H9 (cell line): ENCODE measurements at regions not wholly inside any gene's neighbourhood (a gene's known extent, or its start where the extent isn't known, plus 50 kb on each side); places are given as distances from the start of the nearest gene placed in this dataset.
"Not testable (repeated sequence)": the region's sequence is repeated elsewhere in the genome, so short reads cannot be mapped to it uniquely, and the experiment has no call there.

Source experiments
- DNase-seq: peaks from one replicate; pipeline ENCODE4 v3.0.0-alpha.2; 2017
- H2AFZ ChIP-seq: one replicate; pipeline ENCODE4 v1.6.1; 2013; ENCODE audit warnings: mild to moderate bottlenecking, low read length, control low read depth, moderate library complexity
- H2AK5ac ChIP-seq: 2 replicates; pipeline ENCODE4 v1.6.1; 2013; ENCODE audit warnings: low read length, control low read depth, mixed read lengths; ENCODE audit not compliant: insufficient read length
- H2BK120ac ChIP-seq: one replicate; pipeline ENCODE4 v1.6.1; 2013; ENCODE audit warnings: low read depth, mild to moderate bottlenecking, low read length, control low read depth, inconsistent platforms; ENCODE audit not compliant: poor library complexity, severe bottlenecking
- H2BK12ac ChIP-seq: 2 replicates; pipeline ENCODE4 v1.6.1; 2013; ENCODE audit warnings: low read length, control low read depth, mixed read lengths, low read depth; ENCODE audit not compliant: insufficient read length
- H2BK15ac ChIP-seq: 2 replicates; pipeline ENCODE4 v1.6.1; 2013; ENCODE audit warnings: low read depth, low read length, control low read depth
- H2BK20ac ChIP-seq: one replicate; pipeline ENCODE4 v1.6.1; 2013; ENCODE audit warnings: low read depth, mild to moderate bottlenecking, low read length, control low read depth, inconsistent platforms; ENCODE audit not compliant: poor library complexity, severe bottlenecking
- H2BK5ac ChIP-seq: 2 replicates; pipeline ENCODE4 v1.6.1; 2013; ENCODE audit warnings: low read length, control low read depth, mixed read lengths; ENCODE audit not compliant: insufficient read length
- H3K14ac ChIP-seq: 2 replicates; pipeline ENCODE4 v1.6.1; 2013; ENCODE audit warnings: low read length, control low read depth; ENCODE audit not compliant: insufficient read depth
- H3K18ac ChIP-seq: 2 replicates; pipeline ENCODE4 v1.6.1; 2013; ENCODE audit warnings: low read depth, mild to moderate bottlenecking, mixed read lengths, low read length, control low read depth; ENCODE audit not compliant: insufficient read length
- H3K23ac ChIP-seq: 2 replicates; pipeline ENCODE4 v1.6.1; 2013; ENCODE audit warnings: low read length, control low read depth, mixed read lengths, low read depth; ENCODE audit not compliant: insufficient read length
- H3K23me2 ChIP-seq: 2 replicates; pipeline ENCODE4 v1.6.1; 2013; ENCODE audit warnings: low read depth, mild to moderate bottlenecking, mixed read lengths, low read length, control low read depth; ENCODE audit not compliant: insufficient read length, poor library complexity, severe bottlenecking
- H3K27ac ChIP-seq: 2 replicates; pipeline ENCODE4 v1.5.1; 2013; ENCODE audit warnings: low read length, control low read depth, mixed read lengths, low read depth; ENCODE audit not compliant: insufficient read length
- H3K27me3 ChIP-seq: 2 replicates; pipeline ENCODE4 v1.6.1; 2013; ENCODE audit warnings: low read length, control low read depth, inconsistent platforms; ENCODE audit not compliant: insufficient read depth
- H3K4ac ChIP-seq: 2 replicates; pipeline ENCODE4 v1.6.1; 2013; ENCODE audit warnings: low read depth, mild to moderate bottlenecking, control low read depth, inconsistent platforms, low read length, moderate library complexity
- H3K4me1 ChIP-seq: 2 replicates; pipeline ENCODE4 v1.6.1; 2013; ENCODE audit warnings: low read length, control low read depth, inconsistent platforms; ENCODE audit not compliant: insufficient read depth
- H3K4me2 ChIP-seq: 2 replicates; pipeline ENCODE4 v1.6.1; 2013; ENCODE audit warnings: low read length, control low read depth, mixed read lengths; ENCODE audit not compliant: insufficient read length, insufficient read depth
- H3K56ac ChIP-seq: 2 replicates; pipeline ENCODE4 v1.6.1; 2013; ENCODE audit warnings: low read depth, mild to moderate bottlenecking, mixed read lengths, low read length, control low read depth; ENCODE audit not compliant: insufficient read length
- H3K79me1 ChIP-seq: 2 replicates; pipeline ENCODE4 v1.6.1; 2013; ENCODE audit warnings: low read depth, mild to moderate bottlenecking, moderate library complexity, low read length, control low read depth, inconsistent platforms; ENCODE audit not compliant: insufficient read depth, poor library complexity, severe bottlenecking
- H3K79me2 ChIP-seq: 2 replicates; pipeline ENCODE4 v1.6.1; 2013; ENCODE audit warnings: low read length, control low read depth, inconsistent platforms; ENCODE audit not compliant: insufficient read depth
- H3K9ac ChIP-seq: 2 replicates; pipeline ENCODE4 v1.6.1; 2013; ENCODE audit warnings: low read length, control low read depth, mixed read lengths; ENCODE audit not compliant: insufficient read length; ENCODE audit errors: extremely low read depth
- H3K9me3 ChIP-seq: one replicate; pipeline ENCODE4 v1.6.1; 2013; ENCODE audit warnings: low read depth, low read length, inconsistent platforms; ENCODE audit not compliant: control insufficient read depth
- H3T11ph ChIP-seq: one replicate; pipeline ENCODE4 v1.6.1; 2013; ENCODE audit warnings: mild to moderate bottlenecking, low read length, control low read depth, inconsistent platforms
- H4K20me1 ChIP-seq: one replicate; pipeline ENCODE4 v1.6.1; 2013; ENCODE audit not compliant: control insufficient read depth, insufficient read length, insufficient read depth
- H4K5ac ChIP-seq: 2 replicates; pipeline ENCODE4 v1.6.1; 2013; ENCODE audit warnings: low read depth, mild to moderate bottlenecking, mixed read lengths, low read length, control low read depth; ENCODE audit not compliant: insufficient read length
- H4K8ac ChIP-seq: replicated peaks from 2 replicates; pipeline ENCODE4 v1.6.1; 2013; ENCODE audit warnings: low read length, control low read depth, mixed read lengths, low read depth; ENCODE audit not compliant: insufficient read length
- H4K91ac ChIP-seq: 2 replicates; pipeline ENCODE4 v1.6.1; 2013; ENCODE audit warnings: low read depth, mild to moderate bottlenecking, moderate library complexity, mixed read lengths, low read length, control low read depth; ENCODE audit not compliant: insufficient read length
- H3K27ac Mint-ChIP-seq, 3 experiments: 2 replicates in 2 of 3; 3 replicates in 1 of 3; pipeline ENCODE4 v1.8.0; 2020 to 2021; ENCODE audit warnings: mixed read lengths in 3 of 3, mild to moderate bottlenecking in 1 of 3, moderate library complexity in 1 of 3
- H3K27me3 Mint-ChIP-seq: 2 replicates; pipeline ENCODE4 v1.8.0; 2021; ENCODE audit warnings: low read depth, mild to moderate bottlenecking, moderate library complexity, mixed read lengths
- H3K36me3 Mint-ChIP-seq, 3 experiments: 2 replicates in 2 of 3; 3 replicates in 1 of 3; pipeline ENCODE4 v1.8.0; 2020 to 2021; ENCODE audit warnings: low read depth in 3 of 3, mixed read lengths in 3 of 3; ENCODE audit not compliant: insufficient read depth in 1 of 3
- H3K4me1 Mint-ChIP-seq, 2 experiments: 2 replicates each; pipeline ENCODE4 v1.8.0; 2020; ENCODE audit warnings: mixed read lengths in 2 of 2
- H3K4me3 Mint-ChIP-seq, 2 experiments: 2 replicates in 1 of 2; 3 replicates in 1 of 2; pipeline ENCODE4 v1.8.0; 2020 to 2021; ENCODE audit warnings: mild to moderate bottlenecking in 2 of 2, mixed read lengths in 2 of 2, moderate library complexity in 1 of 2
- H3K9me3 Mint-ChIP-seq, 2 experiments: 2 replicates in 1 of 2; 3 replicates in 1 of 2; pipeline ENCODE4 v1.8.0; 2020; ENCODE audit warnings: mild to moderate bottlenecking in 2 of 2, mixed read lengths in 2 of 2, moderate library complexity in 1 of 2
- CTCF ChIP-seq: fragments of 200-600 bp; sonication (generic); conservative IDR thresholded peaks from 3 replicates; pipeline ENCODE4 v1.8.0; 2021; ENCODE audit warnings: antibody characterized with exemption, mild to moderate bottlenecking
- WGBS: extraction: QIAGEN DNeasy Blood & Tissue Kit; methylation state at CpG from one replicate; pipeline ENCODE4 v1.1.7; 2013; ENCODE audit warnings: missing lambda C conversion rate, low lambda C conversion rate, mixed read lengths; ENCODE audit not compliant: insufficient read length; ENCODE audit errors: extremely low coverage; 5-methylcytosine and 5-hydroxymethylcytosine counted together

GRCh38 chr6:80988286-80988685 is 764.2 kb downstream of the TENT5A start:
- DNase-seq = no peak
- Histone ChIP-seq H2BK12ac (no peak overlapping the region), H3K23ac (no peak overlapping the region), H3K4ac (no peak overlapping the region), H3K79me1 (no peaks in the 10 kb centered on the region), H2BK15ac (no peak overlapping the region), H3K14ac (no peak overlapping the region), H2AFZ (no peak overlapping the region), H2BK120ac (no peak overlapping the region), H3K18ac (no peak overlapping the region), H3K4me1 (no peaks in the 10 kb centered on the region), H3K56ac (no peak overlapping the region), H4K20me1 (no peaks in the 10 kb centered on the region), H4K8ac (no peak overlapping the region), H4K5ac (no peak overlapping the region), H3T11ph (no peak overlapping the region), H3K9me3 (no peaks in the 10 kb centered on the region), H3K27me3 (no peaks in the 10 kb centered on the region), H3K23me2 (no peaks in the 10 kb centered on the region), H3K79me2 (no peaks in the 10 kb centered on the region), H2BK5ac (no peak overlapping the region), H2AK5ac (no peak overlapping the region), H3K9ac (no peak overlapping the region), H2BK20ac (no peak overlapping the region), H3K27ac (no peak overlapping the region), H3K4me2 (no peak overlapping the region), H4K91ac (no peak overlapping the region)
- Mint-ChIP-seq H3K4me1 (peaks cover 0 to 6% of the 10 kb centered on the region in 2 experiments; a peak in 1 of 4 replicates), H3K9me3 (peaks cover 0 to 2% of the 10 kb centered on the region in 2 experiments; a peak in 2 of 5 replicates), H3K27me3 (no peaks in the 10 kb centered on the region), H3K36me3 (no peaks in the 10 kb centered on the region), H3K27ac (no peak overlapping the region), H3K4me3 (no peak overlapping the region)
- no CpG with 5 or more reads among the region's 3 CpGs for WGBS
- no peak for TF ChIP-seq CTCF

- H3K4me1 Mint-ChIP-seq, H3K56ac ChIP-seq, H3K23ac ChIP-seq, H3K9ac ChIP-seq, H3T11ph ChIP-seq, H3K27me3 Mint-ChIP-seq, H4K91ac ChIP-seq, H3K27ac Mint-ChIP-seq, DNase-seq, H2BK5ac ChIP-seq, H3K4me1 ChIP-seq, H2BK12ac ChIP-seq, H3K79me2 ChIP-seq, H3K4me2 ChIP-seq, H3K36me3 Mint-ChIP-seq, H2AK5ac ChIP-seq, H3K4ac ChIP-seq, H3K79me1 ChIP-seq, H3K23me2 ChIP-seq, H3K27ac ChIP-seq, H3K27me3 ChIP-seq, H2BK15ac ChIP-seq, H3K9me3 ChIP-seq, H4K8ac ChIP-seq, H3K14ac ChIP-seq, H4K5ac ChIP-seq, H4K20me1 ChIP-seq, H2BK120ac ChIP-seq, H3K18ac ChIP-seq, H3K4me3 Mint-ChIP-seq, H2BK20ac ChIP-seq, H2AFZ ChIP-seq: not testable (repeated sequence)
- peaks cover 8 to 11% of the 10 kb centered on the region in 2 experiments for H3K9me3 Mint-ChIP-seq
- WGBS = no CpG with 5 or more reads among the region's 2 CpGs
Observed at GRCh38 chr6:80981226-80981625, 771.3 kb downstream of the TENT5A start.
